ENCODE measurements at regions not wholly inside any gene's neighbourhood (a gene's known extent, or its start where the extent isn't known, plus 50 kb on each side); places are given as distances from the start of the nearest gene placed in this dataset.

DNA sequence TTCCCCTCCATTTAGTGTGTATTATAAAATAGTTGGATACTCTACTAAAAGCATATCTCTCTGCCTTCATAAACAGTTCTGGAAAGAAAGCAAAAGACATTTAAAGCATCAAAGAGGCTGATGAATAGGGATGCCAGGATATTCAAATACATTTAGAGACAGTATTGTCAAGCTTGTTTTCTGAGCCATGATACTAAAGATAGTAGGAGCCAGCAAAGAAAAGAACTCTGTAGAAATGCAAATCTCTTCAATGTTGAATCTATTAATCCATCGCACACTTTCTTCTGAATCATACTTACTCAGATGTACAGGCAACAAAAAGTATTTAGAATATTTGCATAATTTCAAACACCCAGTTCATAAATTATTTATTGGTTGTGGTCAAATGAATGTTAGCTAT is 207.1 kb upstream of the MEF2C start:
- TF ChIP-seq, protein P1, sequence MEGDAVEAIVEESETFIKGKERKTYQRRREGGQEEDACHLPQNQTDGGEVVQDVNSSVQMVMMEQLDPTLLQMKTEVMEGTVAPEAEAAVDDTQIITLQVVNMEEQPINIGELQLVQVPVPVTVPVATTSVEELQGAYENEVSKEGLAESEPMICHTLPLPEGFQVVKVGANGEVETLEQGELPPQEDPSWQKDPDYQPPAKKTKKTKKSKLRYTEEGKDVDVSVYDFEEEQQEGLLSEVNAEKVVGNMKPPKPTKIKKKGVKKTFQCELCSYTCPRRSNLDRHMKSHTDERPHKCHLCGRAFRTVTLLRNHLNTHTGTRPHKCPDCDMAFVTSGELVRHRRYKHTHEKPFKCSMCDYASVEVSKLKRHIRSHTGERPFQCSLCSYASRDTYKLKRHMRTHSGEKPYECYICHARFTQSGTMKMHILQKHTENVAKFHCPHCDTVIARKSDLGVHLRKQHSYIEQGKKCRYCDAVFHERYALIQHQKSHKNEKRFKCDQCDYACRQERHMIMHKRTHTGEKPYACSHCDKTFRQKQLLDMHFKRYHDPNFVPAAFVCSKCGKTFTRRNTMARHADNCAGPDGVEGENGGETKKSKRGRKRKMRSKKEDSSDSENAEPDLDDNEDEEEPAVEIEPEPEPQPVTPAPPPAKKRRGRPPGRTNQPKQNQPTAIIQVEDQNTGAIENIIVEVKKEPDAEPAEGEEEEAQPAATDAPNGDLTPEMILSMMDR (conservative IDR thresholded peaks at IDR 0.05; ENCODE audit: low read depth, low read length): no peak
- TF ChIP-seq, protein P2, sequence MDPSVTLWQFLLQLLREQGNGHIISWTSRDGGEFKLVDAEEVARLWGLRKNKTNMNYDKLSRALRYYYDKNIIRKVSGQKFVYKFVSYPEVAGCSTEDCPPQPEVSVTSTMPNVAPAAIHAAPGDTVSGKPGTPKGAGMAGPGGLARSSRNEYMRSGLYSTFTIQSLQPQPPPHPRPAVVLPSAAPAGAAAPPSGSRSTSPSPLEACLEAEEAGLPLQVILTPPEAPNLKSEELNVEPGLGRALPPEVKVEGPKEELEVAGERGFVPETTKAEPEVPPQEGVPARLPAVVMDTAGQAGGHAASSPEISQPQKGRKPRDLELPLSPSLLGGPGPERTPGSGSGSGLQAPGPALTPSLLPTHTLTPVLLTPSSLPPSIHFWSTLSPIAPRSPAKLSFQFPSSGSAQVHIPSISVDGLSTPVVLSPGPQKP (IDR thresholded peaks at IDR 0.05; ENCODE audit: borderline replicate concordance, low read depth, low read length): no peak
- TF ChIP-seq FOS (IDR thresholded peaks at IDR 0.05; ENCODE audit: low read depth, low read length) (no peak), BHLHE40 (IDR thresholded peaks at IDR 0.05; ENCODE audit: low read depth, low read length) (no peak), SMC3 (IDR thresholded peaks at IDR 0.05; ENCODE audit: low read depth, low read length) (no peak), POLR2A (IDR thresholded peaks at IDR 0.05; ENCODE audit: low read depth, low read length) (no peak), MAFK (IDR thresholded peaks at IDR 0.05; ENCODE audit: low read depth, low read length) (no peak), RFX5 (IDR thresholded peaks at IDR 0.05; ENCODE audit: low read depth, low read length) (no peak), MAZ (IDR thresholded peaks at IDR 0.05; ENCODE audit: borderline replicate concordance, low read depth, low read length) (no peak), CEBPB (IDR thresholded peaks at IDR 0.05; ENCODE audit: low read depth, low read length) (no peak), MXI1 (IDR thresholded peaks at IDR 0.05; ENCODE audit: borderline replicate concordance, low read depth, low read length) (no peak), RCOR1 (IDR thresholded peaks at IDR 0.05; ENCODE audit: insufficient replicate concordance, low read length) (no peak)
- TF ChIP-seq, protein P3, sequence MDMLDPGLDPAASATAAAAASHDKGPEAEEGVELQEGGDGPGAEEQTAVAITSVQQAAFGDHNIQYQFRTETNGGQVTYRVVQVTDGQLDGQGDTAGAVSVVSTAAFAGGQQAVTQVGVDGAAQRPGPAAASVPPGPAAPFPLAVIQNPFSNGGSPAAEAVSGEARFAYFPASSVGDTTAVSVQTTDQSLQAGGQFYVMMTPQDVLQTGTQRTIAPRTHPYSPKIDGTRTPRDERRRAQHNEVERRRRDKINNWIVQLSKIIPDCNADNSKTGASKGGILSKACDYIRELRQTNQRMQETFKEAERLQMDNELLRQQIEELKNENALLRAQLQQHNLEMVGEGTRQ (IDR thresholded peaks at IDR 0.05; ENCODE audit: low read depth, low read length): no peak
